HG03135 (cell line): ENCODE measurements at regions not wholly inside any gene's neighbourhood (a gene's known extent, or its start where the extent isn't known, plus 50 kb on each side); places are given as distances from the start of the nearest gene placed in this dataset.

Experiments used
- ATAC-seq: cut with Tn5 transposase; IDR thresholded peaks from one replicate; pipeline ENCODE4 v1.9.1; 2021; ENCODE audit warnings: mild to moderate bottlenecking, moderate library complexity; ENCODE audit not compliant: unreplicated experiment

DNA sequence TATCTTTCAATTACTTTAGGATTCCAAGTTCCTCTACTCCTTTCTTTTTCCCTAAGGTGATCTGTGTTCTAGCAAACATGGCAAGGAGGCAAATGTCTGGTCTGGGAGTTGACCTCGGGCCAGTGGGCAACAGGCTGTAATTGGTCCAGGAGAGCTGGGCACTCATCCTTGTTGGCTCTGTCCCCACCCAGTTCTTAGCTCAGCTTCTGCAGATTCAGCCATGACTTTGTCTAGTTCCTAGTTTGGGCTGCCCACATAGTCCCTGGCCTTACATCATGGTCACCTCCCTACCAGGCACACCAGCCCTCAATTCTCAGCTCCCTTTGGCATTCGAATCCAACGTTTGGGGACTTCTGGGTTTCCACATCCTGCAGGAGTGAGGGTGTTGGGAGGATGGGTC lies 92.1 kb upstream of the DAP start:
- no peak for ATAC-seq

DNA sequence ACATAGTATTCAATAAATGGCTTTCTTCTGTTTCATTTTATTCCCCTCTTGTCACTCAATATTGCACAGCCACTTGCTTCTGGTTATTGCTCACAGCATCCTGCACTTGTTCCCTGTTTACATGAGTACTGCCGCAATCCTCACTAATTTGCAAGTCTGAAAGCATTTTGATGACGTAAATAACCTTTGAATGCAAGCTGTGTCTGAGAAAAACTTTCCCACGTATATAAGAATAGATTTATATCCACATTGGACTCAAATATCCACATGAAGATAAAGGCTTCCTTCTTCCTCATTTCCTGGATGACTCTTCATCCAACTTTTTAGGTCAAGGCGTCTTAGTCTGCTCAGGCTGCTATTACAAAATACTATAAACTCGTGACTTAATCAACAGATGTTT lies 88.2 kb upstream of the DAP start:
- no peak for ATAC-seq

DNA sequence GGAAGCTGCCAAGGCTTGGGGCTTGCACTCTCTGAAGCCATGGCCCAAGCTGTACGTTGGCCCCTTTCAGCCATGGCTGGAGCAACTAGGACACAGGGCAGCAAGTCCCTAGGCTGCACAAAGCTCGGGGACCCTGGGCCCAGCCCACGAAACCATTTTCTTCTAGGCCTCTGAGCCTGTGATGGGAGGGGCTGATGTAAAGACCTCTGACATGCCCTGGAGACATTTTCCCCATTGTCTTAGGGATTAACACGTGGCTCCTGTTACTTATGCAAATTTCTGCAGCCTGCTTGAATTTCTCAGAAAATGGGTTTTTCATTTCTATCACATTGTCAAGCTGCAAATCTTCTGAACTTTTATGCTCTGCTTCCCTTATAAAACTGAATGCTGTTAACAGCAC lies 83.0 kb upstream of the DAP start:
- ATAC-seq, result no peak

DNA sequence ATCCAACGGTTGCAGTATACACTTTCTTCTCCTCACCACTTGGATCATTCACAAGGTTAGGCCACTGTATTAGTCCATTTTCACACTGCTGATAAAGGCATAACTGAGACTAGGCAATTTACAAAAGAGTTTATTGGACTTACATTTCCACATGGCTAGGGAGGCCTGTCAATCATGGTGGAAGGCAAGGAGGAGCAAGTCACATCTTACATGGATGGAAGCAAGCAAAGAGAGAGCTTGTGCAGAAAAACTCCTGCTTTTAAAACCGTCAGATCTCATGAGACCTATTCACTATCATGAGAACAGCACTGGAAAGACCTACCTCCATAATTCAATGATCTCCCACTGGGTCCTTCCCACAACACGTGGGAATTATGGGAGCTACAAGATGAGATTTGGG lies 81.8 kb upstream of the DAP start:
- no peak for ATAC-seq

DNA sequence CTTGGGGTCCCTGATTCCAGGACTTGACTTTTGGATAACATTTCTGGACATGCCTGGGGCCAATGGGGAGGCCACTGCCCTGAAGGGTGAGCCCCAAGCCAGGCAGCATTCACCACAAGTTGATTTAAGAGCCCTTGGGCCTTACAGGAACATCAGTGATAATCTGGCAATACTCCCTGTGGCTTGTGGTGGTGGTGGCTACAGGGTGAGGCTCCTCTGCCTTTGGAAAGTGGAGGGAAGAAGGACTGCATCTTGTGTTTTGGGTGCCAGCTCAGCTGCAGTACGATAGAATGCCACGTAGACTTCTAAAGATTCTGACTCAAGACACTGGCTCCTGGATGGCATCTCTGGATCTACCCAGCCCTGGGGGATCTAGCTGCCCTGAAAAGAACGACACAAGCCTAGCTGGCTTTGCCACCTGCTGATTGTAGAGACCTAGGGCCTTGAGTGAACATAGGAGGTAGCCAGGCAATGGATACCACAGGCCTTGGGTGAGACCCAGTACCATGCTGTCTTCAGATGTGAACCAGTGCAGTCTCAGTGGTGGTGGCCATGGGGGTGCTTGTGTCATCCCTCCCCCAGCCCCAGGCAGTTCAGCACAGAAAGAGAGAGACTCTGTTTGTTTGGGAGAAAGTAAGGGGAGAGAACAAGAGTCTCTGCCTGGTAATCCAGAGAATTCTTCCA lies 79.0 kb upstream of the DAP start:
- no peak for ATAC-seq

DNA sequence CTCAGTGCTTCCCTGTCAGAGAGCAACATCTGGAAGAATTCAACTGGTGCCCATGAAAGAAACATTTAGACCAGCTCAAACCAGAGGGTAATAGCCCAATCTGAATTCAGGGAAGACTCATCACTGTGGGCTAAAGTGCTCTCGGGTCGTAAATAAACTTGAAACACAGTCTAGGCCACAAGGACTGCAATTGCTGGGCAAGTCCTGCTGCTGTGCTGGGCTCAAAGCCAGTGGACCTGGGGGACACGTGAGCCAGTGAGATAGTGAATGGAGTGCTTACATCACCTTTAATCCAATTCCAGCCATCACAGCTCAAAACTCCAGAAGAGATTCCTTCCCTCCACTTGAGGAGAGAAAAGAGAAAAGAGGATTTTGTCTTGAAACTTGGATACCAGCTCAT lies 78.1 kb upstream of the DAP start:
- ATAC-seq, result no peak

DNA sequence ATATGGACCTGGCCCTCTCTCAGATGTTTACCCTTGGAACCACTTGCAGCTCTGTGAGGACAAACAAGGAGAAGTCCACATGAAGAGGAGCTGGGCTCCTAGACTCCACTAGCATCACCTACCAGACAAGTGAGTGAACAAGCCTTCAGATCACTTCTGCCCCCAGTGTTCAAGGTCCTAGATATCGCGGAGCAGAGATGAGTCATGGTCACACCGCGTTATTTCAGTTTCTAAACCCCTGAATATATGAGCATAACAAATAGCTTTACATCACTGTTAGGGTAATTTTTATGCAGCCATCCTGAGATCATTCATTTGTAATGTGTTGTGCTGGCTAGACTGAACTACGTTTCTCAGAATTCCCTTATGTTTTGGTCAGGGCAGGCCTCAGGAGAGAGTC lies 77.0 kb upstream of the DAP start:
- ATAC-seq, result no peak

DNA sequence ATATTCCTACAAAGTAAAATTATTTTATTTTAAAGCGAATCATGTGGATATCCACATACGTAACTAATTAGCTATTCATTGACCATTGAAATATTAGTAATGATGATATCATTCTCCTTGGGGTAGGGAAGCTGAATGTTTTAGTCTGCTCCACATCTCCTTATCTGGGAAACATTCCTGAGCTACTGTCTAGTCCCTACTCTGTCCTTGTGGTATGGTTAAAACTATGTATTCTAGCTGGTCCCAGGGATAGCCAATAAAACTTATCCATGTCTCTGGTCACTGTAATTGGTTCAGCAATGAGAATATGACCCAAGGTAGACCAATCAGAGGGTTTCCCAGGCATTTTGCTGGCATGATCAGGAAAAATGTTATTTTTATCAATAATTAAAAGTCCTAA lies 76.0 kb upstream of the DAP start:
- ATAC-seq, result no peak

DNA sequence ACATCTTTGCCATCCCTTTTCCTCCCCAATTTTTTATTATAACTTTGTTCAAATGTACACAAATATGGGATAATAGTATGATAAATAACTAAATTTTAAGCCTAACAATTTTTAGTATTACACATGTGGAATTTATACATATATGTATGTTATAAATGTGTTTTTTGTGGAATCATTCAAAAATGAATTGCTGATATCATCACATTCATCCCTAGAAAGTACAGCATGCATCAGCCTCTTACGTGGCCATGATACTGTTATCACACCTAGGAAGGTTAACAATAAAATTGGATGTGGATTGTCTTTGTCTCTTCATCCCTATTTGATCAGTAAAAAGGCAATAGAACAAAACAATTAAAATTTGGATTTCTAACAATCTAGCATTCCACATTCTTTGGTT lies 73.7 kb upstream of the DAP start:
- no peak for ATAC-seq

DNA sequence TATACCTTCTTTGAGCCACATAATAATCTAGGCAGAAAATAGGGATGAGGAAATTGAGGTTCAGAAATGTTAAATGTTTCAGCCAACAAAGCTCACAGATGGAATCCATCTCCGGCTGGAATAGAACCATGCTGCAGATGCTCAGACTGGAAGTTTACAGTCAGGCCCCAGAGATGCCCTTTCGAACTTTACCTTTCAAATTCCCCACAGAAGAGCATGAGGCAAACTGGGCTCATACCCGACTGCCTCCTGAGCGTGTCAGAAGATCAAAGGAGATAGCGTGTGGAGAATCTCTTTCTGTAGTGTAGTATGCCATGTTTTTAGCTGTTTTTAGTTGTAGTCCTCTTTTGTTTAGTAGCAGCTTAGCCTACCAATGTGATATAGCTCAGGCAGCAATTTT lies 72.0 kb upstream of the DAP start:
- ATAC-seq, result no peak

DNA sequence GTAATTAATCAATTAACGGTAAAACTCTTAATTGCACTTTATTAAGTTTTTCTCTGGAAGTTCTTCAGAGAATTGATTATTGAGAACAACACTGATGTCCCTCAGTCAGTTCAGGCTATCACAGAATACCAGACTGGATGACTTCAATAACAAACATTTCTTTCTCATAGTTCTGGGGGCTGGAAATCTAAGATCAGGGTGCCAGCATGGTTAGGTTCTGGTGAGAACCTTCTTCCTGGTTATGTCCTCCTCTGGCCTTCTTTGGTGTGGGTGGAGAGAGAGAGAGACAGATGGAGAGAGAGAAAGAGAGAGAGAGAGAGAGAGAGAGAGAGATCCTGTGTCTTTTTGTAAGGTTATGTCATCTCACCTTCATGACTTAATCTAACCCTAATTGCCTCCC lies 71.4 kb upstream of the DAP start:
- no peak for ATAC-seq

DNA sequence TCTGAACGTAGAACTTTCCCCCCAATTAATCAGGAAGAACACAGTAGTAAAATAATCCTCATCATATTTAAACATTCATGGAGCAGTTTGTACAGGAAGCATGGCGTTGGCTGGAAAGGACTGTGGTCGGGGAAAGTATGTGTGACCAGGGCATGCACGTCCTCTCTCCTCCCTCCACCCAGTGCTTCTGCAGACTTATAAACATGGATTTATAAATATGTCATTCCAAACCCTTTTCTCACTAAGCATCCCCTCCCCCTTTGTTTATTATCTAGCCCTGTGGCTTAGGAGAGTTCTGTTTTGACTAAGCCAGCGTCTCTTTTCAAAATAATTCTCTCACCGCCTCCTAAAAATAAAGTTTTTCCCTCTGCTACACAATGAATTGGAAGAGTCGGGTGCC lies 70.4 kb upstream of the DAP start:
- ATAC-seq, result no peak

DNA sequence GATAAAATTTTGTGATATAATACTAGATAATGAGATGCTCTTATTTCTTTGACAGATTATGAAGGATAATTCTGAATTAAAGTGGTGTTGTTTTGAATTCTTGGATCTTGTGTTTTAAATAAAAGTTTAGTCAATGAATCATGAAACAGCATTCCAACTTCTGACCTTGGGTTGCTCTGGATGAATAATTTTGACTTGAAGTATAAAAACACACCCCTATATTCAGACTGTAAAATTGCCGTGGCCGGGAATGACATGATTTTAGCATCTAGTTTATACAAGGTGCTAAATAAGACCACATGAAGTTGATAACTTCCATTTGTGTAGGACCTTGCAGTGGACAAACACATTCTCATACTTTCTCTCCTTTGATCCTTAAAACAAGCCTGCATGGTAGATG lies 67.2 kb upstream of the DAP start:
- ATAC-seq, result no peak

DNA sequence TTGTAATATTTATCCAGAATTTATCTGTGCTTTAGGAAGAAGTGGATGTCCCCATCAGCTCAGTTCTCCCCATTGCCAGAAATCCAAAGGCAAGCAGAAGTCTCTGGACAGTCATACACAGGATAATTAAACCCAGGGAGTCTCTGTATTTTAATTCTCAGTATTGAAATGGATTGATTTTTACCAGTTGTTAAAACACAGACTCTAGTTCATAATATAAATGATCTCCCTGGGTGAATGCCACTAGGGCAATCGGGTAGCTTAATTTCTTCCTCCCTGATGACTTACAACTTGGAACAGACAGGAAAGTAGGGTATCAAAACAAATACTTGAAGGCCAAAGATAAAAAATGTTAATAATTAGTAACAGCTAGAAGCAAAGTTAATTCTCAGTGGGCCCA lies 66.5 kb upstream of the DAP start:
- no peak for ATAC-seq

DNA sequence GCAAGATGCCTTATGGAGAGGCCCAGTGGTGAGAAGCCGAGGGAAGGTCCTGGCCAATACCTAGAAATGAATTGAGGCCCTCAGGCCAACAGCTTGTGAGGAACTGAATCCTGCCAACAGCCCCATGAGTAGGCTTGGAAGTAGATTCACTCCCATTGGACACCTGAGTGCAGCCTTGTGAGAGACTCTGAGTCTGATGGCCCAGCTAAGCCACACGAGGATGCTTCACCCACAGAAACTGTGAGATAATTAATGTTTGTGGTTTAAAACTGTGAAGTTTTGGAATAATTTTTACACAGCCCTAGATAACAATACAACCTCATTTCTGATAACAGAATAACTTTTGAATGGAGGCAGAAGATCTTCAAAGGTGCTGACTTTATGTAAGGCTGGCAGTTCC lies 65.9 kb upstream of the DAP start:
- no peak for ATAC-seq

DNA sequence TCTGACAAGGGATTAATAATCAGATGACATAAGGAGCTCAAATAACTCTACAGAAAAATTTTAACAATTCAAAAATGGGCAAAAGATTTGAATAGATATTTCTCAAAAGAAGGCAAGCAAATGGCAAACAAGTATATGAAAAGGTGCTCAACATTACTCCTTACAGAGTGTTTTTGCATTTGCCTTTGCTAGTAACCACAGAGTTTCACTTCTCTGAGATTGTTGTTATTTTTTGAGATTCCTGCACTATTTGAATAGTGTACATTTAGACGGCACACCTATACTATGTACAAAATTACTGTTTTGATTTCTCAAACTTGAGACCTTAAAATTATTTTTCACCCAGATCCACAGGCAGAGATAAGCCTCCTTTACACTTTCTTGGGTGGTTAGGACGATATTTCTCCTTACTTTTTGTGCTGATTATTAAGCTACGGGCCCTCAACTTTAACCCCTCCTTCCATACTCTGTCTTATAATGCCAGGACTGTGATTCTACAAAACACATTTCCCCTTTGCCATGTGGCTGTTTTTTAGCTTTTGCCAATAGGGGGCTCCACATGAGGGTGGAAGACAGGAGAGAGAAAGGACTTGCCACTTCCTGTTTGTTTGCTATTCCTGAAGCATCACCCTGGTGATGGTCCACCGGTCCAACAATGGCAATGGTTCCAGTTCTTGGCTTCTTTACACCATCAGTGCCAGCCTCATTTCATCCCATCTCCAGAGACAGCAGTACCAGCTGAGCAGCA lies 65.0 kb upstream of the DAP start:
- ATAC-seq, result no peak

DNA sequence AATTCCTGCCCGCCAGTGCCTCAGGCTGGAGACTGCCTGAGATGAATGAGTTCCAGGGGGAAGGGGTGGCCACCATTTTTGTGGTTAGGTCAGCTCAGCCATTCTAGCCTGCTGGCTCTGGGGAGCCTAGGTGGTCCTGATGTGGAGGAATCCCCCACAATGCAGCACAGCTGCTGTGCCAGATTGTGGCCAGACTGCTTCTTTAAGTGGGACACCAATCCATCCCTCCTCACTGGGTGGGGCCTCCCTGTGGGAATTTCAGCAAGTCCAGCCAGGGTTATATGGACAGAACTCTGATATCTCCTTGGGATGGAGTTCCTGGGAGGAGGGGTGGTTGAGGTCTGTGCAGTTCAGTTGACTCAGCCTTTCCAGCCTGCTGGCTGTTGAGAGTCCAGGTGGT lies 51.2 kb upstream of the DAP start:
- no peak for ATAC-seq
